Spleen (tissue), 7 donors: ENCODE measurements at regions not wholly inside any gene's neighbourhood (a gene's known extent, or its start where the extent isn't known, plus 50 kb on each side); places are given as distances from the start of the nearest gene placed in this dataset.

Experiments used
- CTCF ChIP-seq, 11 experiments: fragments of 200-600 bp in 7 of 11; fragments of 450-650 bp in 4 of 11; sonication (generic) in 4 of 11; IDR thresholded peaks in 8 of 11; conservative IDR thresholded peaks in 3 of 11; 1 replicate in 7 of 11; 2 replicates in 4 of 11; pipeline versions ENCODE4 v1.4.0 to v1.8.0; 2016 to 2021; ENCODE audit warnings: antibody characterized with exemption in 11 of 11, inconsistent platforms in 4 of 11, mild to moderate bottlenecking in 1 of 11
- POLR2A ChIP-seq, 3 donors: fragments of 450-650 bp; IDR thresholded peaks; one replicate each; pipeline ENCODE4 v1.5.1; 2017; ENCODE audit warnings: antibody characterized with exemption in 3 of 3, mild to moderate bottlenecking in 1 of 3
- POLR2AphosphoS5 ChIP-seq, 3 donors: sonication (generic); formaldehyde crosslinking; IDR thresholded peaks; one replicate each; pipeline ENCODE4 v1.5.1; 2017; ENCODE audit warnings: antibody characterized with exemption in 3 of 3
- donor health status: DM: no; HTN: no; CAD: no; lungs with moderate emphysema.
- donor health status: DM: no; HTN: no; CAD: no.
- donor health status: DM: no; HTN: no; CAD: no.

DNA sequence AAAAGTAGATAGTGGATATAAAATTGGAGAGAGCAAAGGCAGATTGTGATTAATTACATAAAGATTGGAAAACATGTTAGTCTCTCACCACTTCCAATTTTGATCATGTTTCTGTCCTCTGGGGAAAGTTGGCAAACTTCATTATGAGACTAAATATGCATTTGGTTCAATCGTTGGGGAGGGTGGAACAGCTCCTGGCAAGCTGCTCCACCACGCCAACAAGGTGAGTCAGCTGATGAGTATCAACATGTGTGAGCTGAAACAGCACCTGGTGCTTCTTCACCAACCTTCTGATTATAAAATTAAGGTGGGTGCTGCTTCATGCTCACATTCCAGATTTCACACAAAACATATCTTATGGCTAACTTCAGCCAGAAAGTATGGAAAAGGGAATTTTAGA lies 1784.6 kb downstream of the SLITRK5 start:
- no peak for TF ChIP-seq CTCF (IDR thresholded peaks at IDR 0.05 in 8 of 11, conservative IDR thresholded peaks at IDR 0.05 in 3 of 11)
- no peak for TF ChIP-seq POLR2AphosphoS5 (IDR thresholded peaks at IDR 0.05)
- TF ChIP-seq POLR2A (IDR thresholded peaks at IDR 0.05), result no peak
